SK-N-MC (cell line): ENCODE measurements at regions not wholly inside any gene's neighbourhood (a gene's known extent, or its start where the extent isn't known, plus 50 kb on each side); places are given as distances from the start of the nearest gene placed in this dataset.

Experiments
- EZH2 ChIP-seq: fragments of 200-600 bp; sonication (generic); IDR thresholded peaks from one replicate; pipeline ENCODE4 v1.6.1; 2017; ENCODE audit warnings: antibody characterized with exemption
- POLR2AphosphoS5 ChIP-seq: IDR thresholded peaks from 2 replicates; pipeline ENCODE4 v1.6.1; 2012; ENCODE audit warnings: mild to moderate bottlenecking, low read depth, low read length, borderline replicate concordance

DNA sequence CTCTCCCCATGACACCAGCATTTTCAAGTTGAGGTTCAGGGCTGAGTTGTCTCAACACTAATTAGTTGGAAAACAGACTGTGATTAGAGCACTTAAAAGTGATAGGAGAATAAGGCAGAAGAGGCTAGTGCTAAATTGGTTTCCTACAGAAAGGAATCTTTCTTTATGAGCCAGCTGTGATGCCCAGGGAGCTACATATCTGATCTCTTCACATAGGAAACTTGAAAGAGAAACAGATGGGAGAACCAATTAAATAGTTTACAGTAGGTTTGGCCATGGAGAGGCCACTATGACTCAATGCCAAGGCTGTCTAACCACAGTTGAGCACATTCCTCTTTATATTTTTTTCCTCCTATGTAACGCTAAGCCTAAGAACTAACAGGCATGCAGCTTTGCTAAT is 418.3 kb upstream of the CYRIA start:
- TF ChIP-seq EZH2 (no peak), POLR2AphosphoS5 (no peak)
